GM12872 (cell line): ENCODE measurements at regions not wholly inside any gene's neighbourhood (a gene's known extent, or its start where the extent isn't known, plus 50 kb on each side); places are given as distances from the start of the nearest gene placed in this dataset.

Source experiments
- CTCF ChIP-seq: IDR thresholded peaks from 3 replicates; pipeline ENCODE4 v1.5.1; 2011; ENCODE audit warnings: low read depth, mild to moderate bottlenecking, low read length, moderate library complexity; ENCODE audit not compliant: insufficient read depth

- TF ChIP-seq CTCF, result no peak
Observed at GRCh38 chr3:71924721-71925120, 139.8 kb upstream of the PROK2 start.

GRCh38 chr3:71921036-71921435, 136.1 kb upstream of the PROK2 start:
- TF ChIP-seq CTCF, result no peak

GRCh38 chr3:71919572-71919971, 134.6 kb upstream of the PROK2 start:
- TF ChIP-seq CTCF, result no peak

- no peak for TF ChIP-seq CTCF
Observed at GRCh38 chr3:71917545-71917944, 132.6 kb upstream of the PROK2 start.

- no peak for TF ChIP-seq CTCF
Observed at GRCh38 chr3:71916747-71917369, 131.9 kb upstream of the PROK2 start.

- no peak for TF ChIP-seq CTCF
Observed at GRCh38 chr3:71912839-71913495, 128.0 kb upstream of the PROK2 start.

- no peak for TF ChIP-seq CTCF
Observed at GRCh38 chr3:71910108-71910507, 125.2 kb upstream of the PROK2 start.
